ENCODE measurements at regions not wholly inside any gene's neighbourhood (a gene's known extent, or its start where the extent isn't known, plus 50 kb on each side); places are given as distances from the start of the nearest gene placed in this dataset.

DNA sequence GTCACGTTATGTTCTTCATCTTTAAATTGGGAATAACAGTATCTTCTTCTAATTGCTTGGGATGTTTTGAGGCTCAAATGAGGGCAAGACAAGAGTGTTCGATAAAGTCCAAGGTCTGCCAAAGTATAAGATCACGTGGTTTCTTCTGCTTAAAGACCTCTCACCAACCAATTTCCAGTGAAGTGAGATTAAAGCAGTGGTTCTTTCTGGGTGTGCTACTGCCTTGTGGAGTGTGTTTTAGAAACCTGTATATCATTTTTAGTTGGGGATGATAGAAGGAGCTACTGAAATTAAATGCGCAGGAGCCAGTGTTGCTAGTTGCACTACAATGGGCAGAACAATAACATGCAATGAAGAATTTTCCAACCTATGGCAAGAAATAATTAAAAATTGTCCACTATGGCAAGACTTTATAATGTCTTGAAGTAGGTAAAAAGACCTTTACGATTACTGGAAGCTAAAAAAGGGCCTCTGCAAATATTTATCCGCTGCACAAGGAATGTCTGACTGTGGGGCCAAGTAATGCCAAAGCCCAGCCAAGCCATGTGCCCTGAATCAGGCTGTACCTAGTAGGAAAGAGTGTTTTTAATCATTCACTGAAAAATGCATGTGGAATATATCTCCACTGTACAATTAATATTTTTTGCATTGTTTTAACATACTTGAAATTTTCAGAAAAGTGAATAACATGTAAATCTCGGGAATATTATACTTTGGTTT lies 244.5 kb upstream of the REG3G start:
- Histone ChIP-seq H3K9me3 (no peaks in the 10 kb centered on the region), H3K36me3 (ENCODE audit: control insufficient read depth, insufficient read depth, low read length) (no peaks in the 10 kb centered on the region), H3K4me3 (ENCODE audit: low read depth, low read length) (no peak overlapping the region), H3K4me1 (no peaks in the 10 kb centered on the region), H3K27me3 (replicated peaks; ENCODE audit: control insufficient read depth, insufficient read depth, low read length) (no peaks in the 10 kb centered on the region)
- ChIA-PET CTCF (no interaction called here), POLR2A (no interaction called here)
- DNase-seq: no peak
- Mint-ChIP-seq H3K4me1 (ENCODE audit: low read depth, unreplicated experiment) (no peaks in the 10 kb centered on the region), H3K27ac (ENCODE audit: unreplicated experiment) (no peak overlapping the region), H3K9me3 (ENCODE audit: unreplicated experiment) (peaks cover 13% of the 10 kb centered on the region), H3K27me3 (ENCODE audit: insufficient read depth, unreplicated experiment) (peaks cover 3% of the 10 kb centered on the region), H3K4me3 (ENCODE audit: unreplicated experiment) (no peak overlapping the region), H3K36me3 (ENCODE audit: insufficient read depth, unreplicated experiment) (no peaks in the 10 kb centered on the region)
- BruUV-seq (replicated peaks): no TSS peak
- TF ChIP-seq, protein P1, sequence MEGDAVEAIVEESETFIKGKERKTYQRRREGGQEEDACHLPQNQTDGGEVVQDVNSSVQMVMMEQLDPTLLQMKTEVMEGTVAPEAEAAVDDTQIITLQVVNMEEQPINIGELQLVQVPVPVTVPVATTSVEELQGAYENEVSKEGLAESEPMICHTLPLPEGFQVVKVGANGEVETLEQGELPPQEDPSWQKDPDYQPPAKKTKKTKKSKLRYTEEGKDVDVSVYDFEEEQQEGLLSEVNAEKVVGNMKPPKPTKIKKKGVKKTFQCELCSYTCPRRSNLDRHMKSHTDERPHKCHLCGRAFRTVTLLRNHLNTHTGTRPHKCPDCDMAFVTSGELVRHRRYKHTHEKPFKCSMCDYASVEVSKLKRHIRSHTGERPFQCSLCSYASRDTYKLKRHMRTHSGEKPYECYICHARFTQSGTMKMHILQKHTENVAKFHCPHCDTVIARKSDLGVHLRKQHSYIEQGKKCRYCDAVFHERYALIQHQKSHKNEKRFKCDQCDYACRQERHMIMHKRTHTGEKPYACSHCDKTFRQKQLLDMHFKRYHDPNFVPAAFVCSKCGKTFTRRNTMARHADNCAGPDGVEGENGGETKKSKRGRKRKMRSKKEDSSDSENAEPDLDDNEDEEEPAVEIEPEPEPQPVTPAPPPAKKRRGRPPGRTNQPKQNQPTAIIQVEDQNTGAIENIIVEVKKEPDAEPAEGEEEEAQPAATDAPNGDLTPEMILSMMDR (IDR thresholded peaks at IDR 0.05; ENCODE audit: insufficient read depth in 1 of 2, low read depth in 1 of 2, low read length in 1 of 2, severe bottlenecking in 1 of 2, unreplicated experiment in 1 of 2): no peak
- intact Hi-C loops (cut with micrococcal nuclease; ENCODE audit: unreplicated experiment): no loop called here

DNA sequence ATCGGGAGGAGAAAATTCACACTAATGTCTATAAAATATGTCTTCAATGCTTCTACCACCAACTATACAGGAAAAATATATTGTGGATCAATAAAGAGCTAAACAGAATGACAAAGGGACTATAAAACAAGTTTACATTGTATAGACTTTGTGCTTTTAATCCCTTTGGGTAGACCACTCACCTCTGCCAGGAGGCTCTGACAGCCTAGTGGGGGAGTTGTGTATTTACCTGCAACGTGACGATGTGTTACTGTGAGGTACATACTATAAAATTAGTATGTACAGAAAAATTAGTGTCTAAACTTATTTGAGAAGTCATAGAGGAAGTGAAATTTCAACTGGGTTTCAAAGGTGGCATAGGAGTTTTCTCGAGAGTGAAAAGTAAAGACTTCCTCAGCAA lies 243.3 kb upstream of the REG3G start:
- Mint-ChIP-seq H3K9me3 (ENCODE audit: unreplicated experiment) (peaks cover 13% of the 10 kb centered on the region), H3K36me3 (ENCODE audit: insufficient read depth, unreplicated experiment) (no peaks in the 10 kb centered on the region), H3K4me1 (ENCODE audit: low read depth, unreplicated experiment) (no peaks in the 10 kb centered on the region), H3K27me3 (ENCODE audit: insufficient read depth, unreplicated experiment) (no peaks in the 10 kb centered on the region), H3K27ac (ENCODE audit: unreplicated experiment) (no peak overlapping the region), H3K4me3 (ENCODE audit: unreplicated experiment) (no peak overlapping the region)
- Histone ChIP-seq H3K36me3 (ENCODE audit: control insufficient read depth, insufficient read depth, low read length) (no peaks in the 10 kb centered on the region), H3K4me1 (no peaks in the 10 kb centered on the region), H3K4me3 (ENCODE audit: low read depth, low read length) (no peak overlapping the region), H3K9me3 (no peaks in the 10 kb centered on the region), H3K27me3 (replicated peaks; ENCODE audit: control insufficient read depth, insufficient read depth, low read length) (no peaks in the 10 kb centered on the region)
- BruUV-seq (replicated peaks): no TSS peak
- DNase-seq: no peak
- POLR2A ChIA-PET: no interaction called here
- TF ChIP-seq, protein P1 (IDR thresholded peaks at IDR 0.05; ENCODE audit: insufficient read depth in 1 of 2, low read depth in 1 of 2, low read length in 1 of 2, severe bottlenecking in 1 of 2, unreplicated experiment in 1 of 2): no peak
- intact Hi-C loops (cut with micrococcal nuclease; ENCODE audit: unreplicated experiment): no loop called here
- CTCF ChIA-PET: no interaction called here

DNA sequence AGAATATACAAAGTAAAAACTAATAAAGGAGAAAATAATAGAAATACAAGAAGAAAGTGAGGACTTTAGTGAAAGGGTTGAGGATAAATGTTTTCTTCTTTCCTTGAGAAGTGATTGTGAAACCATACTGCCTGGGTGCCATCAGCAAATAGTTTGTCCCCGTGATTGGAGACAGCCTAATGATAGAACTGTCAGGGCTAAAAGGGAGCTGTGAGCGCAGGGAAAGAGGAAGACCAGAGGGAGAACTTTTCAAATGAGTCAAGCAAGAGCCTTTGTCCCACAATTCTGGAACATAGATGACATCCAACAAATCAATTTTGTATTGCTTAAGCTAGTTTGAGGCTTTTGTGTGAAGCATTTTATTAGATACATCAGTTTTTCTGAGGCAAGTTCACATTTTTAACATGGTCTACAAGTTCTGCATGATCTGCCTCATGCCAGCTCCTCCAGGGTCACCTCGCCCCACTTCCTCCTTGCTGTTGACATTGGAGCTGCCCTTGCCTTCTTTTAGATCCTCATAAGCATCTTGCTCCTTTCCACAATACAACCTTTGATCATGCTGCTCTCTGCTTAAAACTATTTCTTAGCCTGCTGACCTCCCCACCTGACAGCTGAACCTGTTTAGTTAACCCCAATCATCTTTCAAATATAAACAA lies 213.4 kb upstream of the REG3G start:
- Mint-ChIP-seq H3K4me3 (ENCODE audit: unreplicated experiment) (no peak overlapping the region), H3K27ac (ENCODE audit: unreplicated experiment) (no peak overlapping the region), H3K4me1 (ENCODE audit: low read depth, unreplicated experiment) (no peaks in the 10 kb centered on the region), H3K36me3 (ENCODE audit: insufficient read depth, unreplicated experiment) (no peaks in the 10 kb centered on the region), H3K9me3 (ENCODE audit: unreplicated experiment) (no peaks in the 10 kb centered on the region), H3K27me3 (ENCODE audit: insufficient read depth, unreplicated experiment) (peaks cover 3% of the 10 kb centered on the region)
- Histone ChIP-seq H3K4me3 (ENCODE audit: low read depth, low read length) (no peak overlapping the region), H3K4me1 (no peaks in the 10 kb centered on the region), H3K36me3 (ENCODE audit: control insufficient read depth, insufficient read depth, low read length) (no peaks in the 10 kb centered on the region), H3K27me3 (replicated peaks; ENCODE audit: control insufficient read depth, insufficient read depth, low read length) (no peaks in the 10 kb centered on the region), H3K9me3 (no peaks in the 10 kb centered on the region)
- ChIA-PET POLR2A (no interaction called here), CTCF (no interaction called here)
- DNase-seq: no peak
- no TSS peak for BruUV-seq (replicated peaks)
- intact Hi-C loops (cut with micrococcal nuclease; ENCODE audit: unreplicated experiment): no loop called here
- TF ChIP-seq, protein P1 (IDR thresholded peaks at IDR 0.05; ENCODE audit: insufficient read depth in 1 of 2, low read depth in 1 of 2, low read length in 1 of 2, severe bottlenecking in 1 of 2, unreplicated experiment in 1 of 2): no peak
